Testis (tissue), 2 donors: ENCODE measurements at regions not wholly inside any gene's neighbourhood (a gene's known extent, or its start where the extent isn't known, plus 50 kb on each side); places are given as distances from the start of the nearest gene placed in this dataset.

Experiments used
- DNase-seq: peaks from one replicate; pipeline ENCODE4 v3.0.0-alpha.2; 2019
- H3K27ac ChIP-seq, 2 donors: fragments of 200-600 bp; sonication (generic); one replicate each; pipeline ENCODE4 v1.5.1; 2019
- H3K27me3 ChIP-seq: fragments of 200-600 bp; sonication (generic); one replicate; pipeline ENCODE4 v1.5.1; 2019
- H3K36me3 ChIP-seq: fragments of 200-600 bp; sonication (generic); one replicate; pipeline ENCODE4 v1.5.1; 2017; ENCODE audit warnings: low read depth; ENCODE audit errors: missing control alignments
- H3K4me1 ChIP-seq: fragments of 200-600 bp; sonication (generic); one replicate; pipeline ENCODE4 v1.5.1; 2019
- H3K4me3 ChIP-seq, 2 donors: fragments of 200-600 bp; sonication (generic); one replicate each; pipeline ENCODE4 v1.5.1; 2017 to 2019
- H3K9me3 ChIP-seq: fragments of 200-600 bp; sonication (generic); one replicate; pipeline ENCODE4 v1.5.1; 2017
- POLR2A ChIP-seq: fragments of 450-650 bp; IDR thresholded peaks from one replicate; pipeline ENCODE4 v1.6.1; 2017; ENCODE audit warnings: antibody characterized with exemption, mild to moderate bottlenecking, moderate library complexity
- WGBS, 2 donors: methylation state at CpG; one replicate each; pipeline ENCODE4 v1.1.5; 2018; 5-methylcytosine and 5-hydroxymethylcytosine counted together
- intact Hi-C: fragments of 100-400 bp; cut with DNase I; formaldehyde crosslinking; loops from one replicate; pipeline ENCODE4 v1.15.1; 2023; ENCODE audit warnings: low total_unique reads
- TF ChIP-seq, protein P1 (sequence below), 3 experiments: fragments of 450-650 bp in 2 of 3; fragments of 200-600 bp in 1 of 3; sonication (generic) in 1 of 3; IDR thresholded peaks; one replicate each; pipeline ENCODE4 v1.5.1; 2016 to 2019; ENCODE audit warnings: antibody characterized with exemption in 3 of 3, mild to moderate bottlenecking in 2 of 3, moderate library complexity in 1 of 3

DNA sequence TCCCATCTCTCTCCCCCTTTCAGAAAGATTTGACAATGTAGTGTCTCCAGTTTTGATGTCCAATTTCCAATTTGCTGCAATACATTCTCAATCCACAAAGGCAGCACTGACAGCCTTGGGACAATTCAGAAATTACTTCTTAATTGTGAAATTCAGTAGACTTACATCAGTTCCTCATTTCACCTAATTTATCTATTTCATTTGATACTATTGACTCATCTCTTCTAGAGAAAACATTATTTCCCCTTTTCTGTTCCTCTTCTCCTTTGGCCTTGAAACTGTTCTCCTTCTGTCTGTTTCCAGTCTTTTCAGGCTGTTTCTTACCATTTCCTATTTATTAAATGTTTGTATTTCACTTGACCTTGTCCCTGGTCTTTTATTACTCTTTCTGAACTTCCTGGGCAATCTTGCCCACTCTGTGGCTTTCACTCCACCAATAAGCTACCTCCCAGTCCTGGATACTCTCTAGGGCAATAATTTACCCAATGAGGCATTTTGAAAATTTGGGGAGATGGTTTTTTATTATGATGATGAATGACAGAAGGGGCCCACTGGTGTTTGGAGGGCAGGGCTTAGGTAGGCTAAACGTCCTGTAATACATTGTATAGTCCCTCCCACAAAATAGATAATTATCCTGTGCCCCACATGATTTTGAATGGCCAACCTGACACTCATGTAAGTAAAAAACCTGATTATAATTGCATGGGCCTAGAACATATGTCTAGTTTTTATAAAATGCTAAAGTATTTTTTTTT lies 498.0 kb upstream of the BOD1L1 start:
- H3K4me1 ChIP-seq = no peaks in the 10 kb centered on the region
- H3K27ac ChIP-seq = no peak overlapping the region
- H3K9me3 ChIP-seq = no peaks in the 10 kb centered on the region
- no peak overlapping the region for H3K4me3 ChIP-seq
- no peaks in the 10 kb centered on the region for H3K36me3 ChIP-seq
- H3K27me3 ChIP-seq = no peaks in the 10 kb centered on the region
- DNase-seq = no peak
- TF ChIP-seq, protein P1, sequence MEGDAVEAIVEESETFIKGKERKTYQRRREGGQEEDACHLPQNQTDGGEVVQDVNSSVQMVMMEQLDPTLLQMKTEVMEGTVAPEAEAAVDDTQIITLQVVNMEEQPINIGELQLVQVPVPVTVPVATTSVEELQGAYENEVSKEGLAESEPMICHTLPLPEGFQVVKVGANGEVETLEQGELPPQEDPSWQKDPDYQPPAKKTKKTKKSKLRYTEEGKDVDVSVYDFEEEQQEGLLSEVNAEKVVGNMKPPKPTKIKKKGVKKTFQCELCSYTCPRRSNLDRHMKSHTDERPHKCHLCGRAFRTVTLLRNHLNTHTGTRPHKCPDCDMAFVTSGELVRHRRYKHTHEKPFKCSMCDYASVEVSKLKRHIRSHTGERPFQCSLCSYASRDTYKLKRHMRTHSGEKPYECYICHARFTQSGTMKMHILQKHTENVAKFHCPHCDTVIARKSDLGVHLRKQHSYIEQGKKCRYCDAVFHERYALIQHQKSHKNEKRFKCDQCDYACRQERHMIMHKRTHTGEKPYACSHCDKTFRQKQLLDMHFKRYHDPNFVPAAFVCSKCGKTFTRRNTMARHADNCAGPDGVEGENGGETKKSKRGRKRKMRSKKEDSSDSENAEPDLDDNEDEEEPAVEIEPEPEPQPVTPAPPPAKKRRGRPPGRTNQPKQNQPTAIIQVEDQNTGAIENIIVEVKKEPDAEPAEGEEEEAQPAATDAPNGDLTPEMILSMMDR (IDR thresholded peaks at IDR 0.05) = no peak
- no peak for TF ChIP-seq POLR2A
- intact Hi-C loops = no loop called here
- 52 to 69% methylated on average over 1 of the region's 1 CpG for WGBS, 2 donors

DNA sequence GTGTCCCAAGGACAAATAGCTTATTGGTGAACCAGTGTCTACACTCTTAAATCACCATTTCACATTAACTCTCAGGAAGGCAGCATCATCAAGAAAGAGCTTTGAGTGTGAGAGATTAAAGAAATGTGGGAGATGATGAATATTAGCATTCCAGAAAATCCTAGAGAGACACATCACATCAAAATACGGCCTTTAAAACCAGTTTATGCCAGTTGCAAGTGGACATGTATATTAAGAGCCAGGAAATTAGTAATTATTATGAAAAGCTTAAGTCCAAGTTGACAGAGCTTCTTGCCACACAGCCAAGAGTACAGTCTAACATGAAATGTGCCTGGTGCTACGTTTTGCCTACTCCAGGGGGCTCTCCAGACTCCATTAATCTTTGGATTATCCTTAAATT lies 503.0 kb upstream of the BOD1L1 start:
- intact Hi-C loops = no loop called here
- Histone ChIP-seq H3K36me3 (no peaks in the 10 kb centered on the region), H3K4me3 (no peak overlapping the region), H3K27ac (no peak overlapping the region), H3K4me1 (no peaks in the 10 kb centered on the region), H3K27me3 (no peaks in the 10 kb centered on the region), H3K9me3 (no peaks in the 10 kb centered on the region)
- WGBS, 2 donors = 58 to 73% methylated on average over 2 of the region's 2 CpGs
- TF ChIP-seq, protein P1 (IDR thresholded peaks at IDR 0.05) = no peak
- TF ChIP-seq POLR2A = no peak
- no peak for DNase-seq

DNA sequence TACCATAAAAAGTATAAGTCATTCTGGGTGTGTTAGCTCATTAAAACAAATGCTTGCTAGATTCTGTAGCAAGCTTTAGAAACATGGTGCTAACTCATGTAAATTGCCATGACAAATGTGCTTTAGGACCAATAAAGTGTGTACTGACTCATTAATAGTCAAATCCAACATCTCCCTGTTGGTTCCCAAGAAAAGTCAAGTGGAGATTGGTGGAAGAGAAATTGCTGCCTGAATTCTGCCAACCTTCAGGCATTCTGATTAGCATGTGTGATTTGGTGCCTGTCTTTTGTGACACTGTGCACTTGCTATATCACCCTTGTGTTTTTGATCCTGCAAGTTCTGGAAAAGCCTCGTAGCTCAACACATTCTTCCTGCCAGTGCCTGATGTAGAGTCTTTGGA lies 503.8 kb upstream of the BOD1L1 start:
- Histone ChIP-seq H3K9me3 (no peaks in the 10 kb centered on the region), H3K36me3 (no peaks in the 10 kb centered on the region), H3K4me3 (no peak overlapping the region), H3K4me1 (no peaks in the 10 kb centered on the region), H3K27me3 (no peaks in the 10 kb centered on the region), H3K27ac (no peak overlapping the region)
- DNase-seq = no peak
- 56 to 81% methylated on average over 1 of the region's 1 CpG for WGBS, 2 donors
- TF ChIP-seq, protein P1 (IDR thresholded peaks at IDR 0.05) = no peak
- TF ChIP-seq POLR2A = no peak
- intact Hi-C loops = no loop called here

DNA sequence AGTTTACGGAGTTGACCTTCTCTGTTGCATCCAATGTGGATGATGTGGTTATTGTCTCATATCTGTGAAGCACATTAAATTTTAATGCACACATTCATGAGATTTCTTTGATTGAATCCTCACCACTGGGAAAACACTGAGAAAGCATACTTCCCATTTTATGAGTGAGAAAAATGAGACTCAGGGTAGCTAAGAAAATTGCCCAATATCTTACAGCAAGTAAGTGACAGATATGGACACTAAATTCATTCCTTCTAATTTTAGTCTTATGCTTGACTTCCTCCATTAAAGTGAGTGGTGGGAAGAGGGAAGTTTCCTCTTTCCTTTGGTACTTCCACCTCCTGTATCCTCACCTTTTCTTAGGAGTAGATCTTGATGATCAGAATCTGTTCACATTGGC lies 504.8 kb upstream of the BOD1L1 start:
- WGBS, 2 donors = 90 to 94% methylated on average over 1 of the region's 1 CpG
- Histone ChIP-seq H3K27me3 (no peaks in the 10 kb centered on the region), H3K4me3 (no peak overlapping the region), H3K27ac (no peak overlapping the region), H3K36me3 (no peaks in the 10 kb centered on the region), H3K9me3 (no peaks in the 10 kb centered on the region), H3K4me1 (no peaks in the 10 kb centered on the region)
- no peak for TF ChIP-seq POLR2A
- TF ChIP-seq, protein P1 (IDR thresholded peaks at IDR 0.05) = no peak
- intact Hi-C loops = no loop called here
- no peak for DNase-seq

DNA sequence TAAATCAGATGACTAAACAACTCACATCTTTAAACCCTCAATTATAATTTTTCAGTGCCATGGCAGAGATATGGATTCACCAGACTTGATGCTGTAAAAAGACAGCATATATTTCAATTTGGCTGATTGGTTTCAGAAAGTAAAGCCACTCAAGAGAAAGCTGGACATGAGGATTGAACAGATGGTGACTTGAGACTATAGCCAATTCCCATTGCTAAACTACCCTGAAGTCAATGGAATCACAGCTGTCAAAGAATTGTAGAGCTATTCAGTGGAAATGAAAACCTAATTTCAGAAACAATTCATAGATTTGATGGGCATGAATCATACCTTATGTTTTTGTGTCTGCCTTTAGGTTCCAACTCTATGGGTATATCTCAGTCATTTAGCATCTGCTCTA lies 510.6 kb upstream of the BOD1L1 start:
- Histone ChIP-seq H3K36me3 (no peaks in the 10 kb centered on the region), H3K9me3 (no peaks in the 10 kb centered on the region), H3K4me3 (no peak overlapping the region), H3K4me1 (no peaks in the 10 kb centered on the region), H3K27me3 (no peaks in the 10 kb centered on the region), H3K27ac (no peak overlapping the region)
- no peak for DNase-seq
- TF ChIP-seq, protein P1 (IDR thresholded peaks at IDR 0.05) = no peak
- TF ChIP-seq POLR2A = no peak
- intact Hi-C loops = no loop called here
